NCI-H1105 (cell line): ENCODE measurements at regions not wholly inside any gene's neighbourhood (a gene's known extent, or its start where the extent isn't known, plus 50 kb on each side); places are given as distances from the start of the nearest gene placed in this dataset.
"Not testable (repeated sequence)": the region's sequence is repeated elsewhere in the genome, so short reads cannot be mapped to it uniquely, and the experiment has no call there.

Experiments
- DNase-seq: peaks from one replicate; lab custom pipeline; 2025; lab: John Stamatoyannopoulos, UW

GRCh38 chr5:167939686-167940085 lies 351.8 kb upstream of the WWC1 start:
- DNase-seq: no peak

GRCh38 chr5:167940911-167941310 lies 350.5 kb upstream of the WWC1 start:
- DNase-seq: no peak

DNA sequence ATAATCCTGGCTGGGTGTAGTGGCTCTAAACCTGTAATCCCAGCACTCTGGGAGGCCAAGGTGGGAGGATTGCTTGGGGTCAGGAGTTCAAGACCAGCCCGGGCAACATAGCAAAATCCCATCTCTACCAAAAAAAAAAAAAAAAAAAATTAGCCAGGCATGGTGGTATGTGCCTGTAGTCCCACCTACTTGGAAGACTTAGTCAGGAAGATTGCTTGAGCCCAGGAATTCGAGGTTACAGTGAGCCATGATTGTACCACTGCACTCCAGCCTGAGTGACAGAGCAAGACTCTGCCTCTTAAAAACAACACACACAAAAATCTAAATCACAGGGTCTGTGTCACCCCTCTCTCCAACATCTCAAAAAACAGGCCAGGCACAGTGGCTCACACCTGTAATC lies 349.9 kb upstream of the WWC1 start:
- DNase-seq: not testable (repeated sequence)

DNA sequence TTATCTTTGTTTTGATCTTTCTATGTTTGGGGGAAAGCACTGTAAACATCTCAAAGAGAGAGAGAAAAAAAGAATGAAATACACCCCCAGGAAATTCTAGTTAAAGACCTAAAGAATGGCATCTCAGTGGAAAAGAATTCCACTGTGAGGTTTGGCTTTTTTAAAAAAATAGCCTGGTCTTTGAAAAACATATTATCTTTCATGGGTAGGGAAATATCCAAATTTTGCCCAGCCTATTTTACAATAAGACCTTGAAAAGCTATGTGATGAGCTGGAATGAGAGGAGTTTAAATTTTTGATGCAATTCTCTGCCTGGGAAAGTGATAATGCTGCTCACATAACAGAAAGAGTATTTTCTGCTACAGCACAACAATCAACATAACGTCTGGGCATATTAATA lies 348.1 kb upstream of the WWC1 start:
- no peak for DNase-seq

- no peak for DNase-seq
Observed at GRCh38 chr5:167944121-167944852, 347.2 kb upstream of the WWC1 start.

- no peak for DNase-seq
Observed at GRCh38 chr5:167945542-167946384, 345.7 kb upstream of the WWC1 start.

DNA sequence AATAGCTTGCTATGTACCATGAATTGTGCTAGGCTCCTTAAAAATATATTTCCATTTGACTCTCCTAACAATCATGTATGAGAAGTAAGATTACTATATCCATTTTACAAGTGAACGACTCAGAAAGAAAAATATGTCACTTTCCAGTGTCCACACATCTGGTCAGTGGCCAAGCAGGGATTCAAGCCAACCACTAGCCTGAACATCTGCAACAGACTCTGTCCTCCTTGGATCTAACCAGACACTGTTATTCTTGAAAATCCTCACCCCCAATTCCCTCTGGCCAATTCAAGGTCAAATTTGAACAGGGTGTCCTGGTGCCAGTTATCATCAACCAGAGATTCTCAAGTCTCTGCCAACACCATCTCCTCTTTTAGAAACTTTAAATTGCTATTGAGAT lies 344.1 kb upstream of the WWC1 start:
- no peak for DNase-seq

DNA sequence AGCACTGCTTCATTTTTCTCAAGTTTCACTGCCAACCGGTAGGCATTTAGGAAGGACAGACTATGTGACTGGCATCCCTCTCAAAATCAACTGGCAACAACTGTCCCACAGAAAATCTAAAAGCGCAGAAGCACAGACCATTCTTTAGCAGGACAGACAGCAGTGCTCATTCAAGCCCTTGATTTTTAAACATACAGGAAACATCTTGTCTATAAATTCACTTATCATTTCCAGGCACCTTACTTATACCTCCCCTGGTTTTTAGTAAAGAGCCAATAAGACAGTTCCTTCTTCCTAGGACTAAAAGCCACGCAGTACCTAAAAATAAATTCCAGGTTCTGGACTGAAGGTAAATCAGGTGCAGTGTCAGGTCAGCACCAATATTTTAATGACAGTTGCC lies 343.2 kb upstream of the WWC1 start:
- DNase-seq: no peak

- DNase-seq: no peak
Observed at GRCh38 chr5:167949435-167949834, 342.0 kb upstream of the WWC1 start.

DNA sequence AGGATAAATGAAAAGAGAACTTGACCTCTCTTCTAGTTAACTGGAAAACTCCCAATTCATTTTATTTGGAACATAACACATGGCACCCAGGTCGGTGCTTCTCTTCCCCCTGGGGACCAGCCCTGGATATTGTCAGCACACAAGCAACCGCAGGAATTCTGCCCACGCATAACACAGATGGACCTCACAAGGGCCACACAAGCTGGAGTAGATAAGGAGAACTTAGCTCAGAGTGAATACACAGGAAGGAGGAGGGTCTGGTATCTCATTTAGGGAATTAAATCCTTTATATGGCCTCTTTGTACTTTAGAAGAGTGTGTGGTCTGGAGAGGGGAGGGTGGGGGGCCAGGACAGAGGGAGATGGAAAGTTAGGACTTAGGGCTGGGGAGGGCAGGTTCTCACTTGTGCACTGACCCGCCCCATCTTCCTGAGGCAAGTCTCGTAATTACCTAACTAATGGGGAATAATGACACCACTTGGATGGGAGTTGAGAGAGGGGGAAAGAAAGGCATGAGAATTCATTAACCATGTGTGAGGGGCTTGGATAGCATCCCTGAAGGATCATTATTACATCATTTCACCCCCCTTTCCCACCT lies 341.2 kb upstream of the WWC1 start:
- no peak for DNase-seq

DNA sequence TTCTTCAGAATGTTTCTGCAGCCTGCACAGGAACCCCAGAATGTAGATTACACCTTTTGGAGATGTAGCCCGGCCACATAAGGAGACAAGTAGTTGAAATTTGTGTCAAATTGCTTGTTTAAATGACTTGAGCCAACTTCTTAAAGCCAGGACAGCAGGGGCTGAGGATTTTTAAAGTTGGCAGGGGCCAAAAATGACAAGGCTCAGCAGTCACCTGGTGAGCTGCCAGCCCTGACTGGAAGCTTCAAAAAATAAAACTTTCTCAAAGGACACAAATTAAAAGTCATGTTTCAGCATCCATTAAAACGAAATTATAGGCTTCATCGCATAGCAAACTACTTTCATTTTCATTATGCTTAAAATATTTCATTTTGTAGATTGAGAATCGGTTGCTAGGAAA lies 340.3 kb upstream of the WWC1 start:
- no peak for DNase-seq

DNA sequence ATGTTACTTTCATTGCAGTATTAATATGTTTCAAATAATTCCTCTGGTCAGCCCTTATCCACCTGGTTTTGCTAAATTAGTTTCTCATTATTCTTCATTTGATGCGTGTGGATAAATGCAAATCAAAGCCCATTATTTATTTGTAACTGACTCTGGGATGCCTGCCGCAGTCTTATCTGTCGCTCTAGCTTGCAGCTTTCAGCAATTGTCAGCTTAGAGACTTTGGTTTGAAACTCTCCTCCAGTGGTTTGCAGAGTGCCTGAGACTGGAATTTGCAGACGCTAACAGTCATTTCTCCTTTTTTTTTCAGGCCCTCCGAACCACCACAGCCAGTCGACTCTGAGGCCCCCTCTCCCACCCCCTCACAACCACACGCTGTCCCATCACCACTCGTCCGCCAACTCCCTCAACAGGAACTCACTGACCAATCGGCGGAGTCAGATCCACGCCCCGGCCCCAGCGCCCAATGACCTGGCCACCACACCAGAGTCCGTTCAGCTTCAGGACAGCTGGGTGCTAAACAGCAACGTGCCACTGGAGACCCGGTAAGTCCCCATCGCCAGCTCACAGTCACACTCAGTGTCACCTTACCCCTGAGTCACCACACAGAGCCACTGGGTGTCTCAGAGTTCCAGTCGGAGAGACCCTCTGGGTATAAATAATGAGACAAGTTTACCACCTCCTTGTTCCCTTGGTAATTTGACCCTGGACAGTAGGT lies 339.0 kb upstream of the WWC1 start:
- no peak for DNase-seq

- no peak for DNase-seq
Observed at GRCh38 chr5:167953151-167953798, 338.2 kb upstream of the WWC1 start.

DNA sequence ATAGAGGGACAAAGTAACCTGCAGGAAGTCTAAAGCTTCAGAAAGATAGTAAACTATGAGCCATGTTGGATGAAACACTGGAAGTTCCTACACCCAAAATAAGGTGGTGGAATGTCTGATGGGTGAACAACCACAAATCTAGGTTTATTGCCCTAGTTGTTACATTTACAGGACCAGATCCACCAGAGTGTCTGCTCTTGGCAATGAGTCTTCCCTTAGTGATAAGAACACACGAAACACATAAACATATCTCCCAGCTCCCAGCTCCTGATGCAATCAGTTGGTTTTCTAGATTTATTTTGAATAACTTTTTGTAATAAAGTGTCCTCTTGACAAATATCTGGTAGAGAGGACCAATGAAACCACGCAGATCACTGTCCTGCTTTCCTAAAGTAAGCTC lies 329.7 kb upstream of the WWC1 start:
- DNase-seq: no peak

GRCh38 chr5:167964529-167964928 lies 326.9 kb upstream of the WWC1 start:
- DNase-seq: no peak

GRCh38 chr5:167965710-167966109 lies 325.7 kb upstream of the WWC1 start:
- no peak for DNase-seq

GRCh38 chr5:167966979-167967378 lies 324.5 kb upstream of the WWC1 start:
- no peak for DNase-seq

GRCh38 chr5:167967494-167968177 lies 323.8 kb upstream of the WWC1 start:
- no peak for DNase-seq

DNA sequence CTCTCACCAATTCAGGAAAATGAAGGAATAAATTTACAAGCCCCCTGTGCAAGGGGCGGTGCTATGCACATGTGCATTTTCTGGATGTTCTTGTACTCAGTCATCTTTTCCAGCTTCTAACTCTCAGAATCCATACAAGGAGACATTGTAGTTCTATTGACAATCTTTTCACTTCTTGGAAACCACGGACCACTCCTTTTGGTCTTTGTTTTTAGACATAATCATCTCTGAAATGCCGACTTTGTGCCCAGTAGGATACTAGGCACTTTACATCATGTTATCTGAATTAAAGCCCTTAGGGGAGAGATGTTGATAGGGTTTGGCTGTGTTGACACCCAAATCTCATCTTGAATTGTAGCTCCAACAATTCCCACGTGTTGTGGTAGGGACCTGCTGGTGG lies 322.6 kb upstream of the WWC1 start:
- DNase-seq: no peak

- DNase-seq: no peak
Observed at GRCh38 chr5:167969998-167970397, 321.4 kb upstream of the WWC1 start.

DNA sequence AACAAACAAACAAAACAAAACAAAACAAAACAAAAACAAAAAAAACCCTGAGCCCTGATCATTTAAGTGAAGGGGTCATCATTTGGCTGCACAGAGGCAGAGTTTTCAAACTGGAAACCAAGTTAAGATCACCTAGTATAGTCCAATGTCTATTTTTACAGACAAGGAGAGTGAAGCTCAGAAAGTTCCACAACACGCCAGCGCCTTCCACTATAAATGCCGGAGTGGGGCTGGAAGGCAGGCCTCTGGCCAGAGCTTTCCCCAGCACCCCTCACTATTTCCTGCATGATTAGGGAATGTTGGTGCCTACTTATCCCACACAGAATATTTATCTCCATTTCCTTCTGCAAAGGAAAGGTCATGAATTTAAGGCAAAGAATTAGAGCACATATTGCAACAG lies 319.7 kb upstream of the WWC1 start:
- no peak for DNase-seq
